ENCODE measurements at regions not wholly inside any gene's neighbourhood (a gene's known extent, or its start where the extent isn't known, plus 50 kb on each side); places are given as distances from the start of the nearest gene placed in this dataset.

GRCh38 chr3:20873235-20873634 lies 687.2 kb upstream of the SGO1 start:
- H3K4me3 ChIP-seq (ENCODE audit: low read depth, low read length): no peak overlapping the region
- no peak for DNase-seq (ENCODE audit: low read depth)
- TF ChIP-seq, protein P1, sequence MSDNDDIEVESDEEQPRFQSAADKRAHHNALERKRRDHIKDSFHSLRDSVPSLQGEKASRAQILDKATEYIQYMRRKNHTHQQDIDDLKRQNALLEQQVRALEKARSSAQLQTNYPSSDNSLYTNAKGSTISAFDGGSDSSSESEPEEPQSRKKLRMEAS (IDR thresholded peaks at IDR 0.05; ENCODE audit: low read depth, low read length): no peak
- no peak for TF ChIP-seq MYC (IDR thresholded peaks at IDR 0.05; ENCODE audit: low read depth, low read length)

GRCh38 chr3:20870106-20870899 lies 684.3 kb upstream of the SGO1 start:
- H3K4me3 ChIP-seq (ENCODE audit: low read depth, low read length): no peak overlapping the region
- no peak for TF ChIP-seq POLR2A (IDR thresholded peaks at IDR 0.05; ENCODE audit: extremely low read depth, insufficient read length)
- no peak for DNase-seq (ENCODE audit: low read depth)

- no peak for TF ChIP-seq MYC (IDR thresholded peaks at IDR 0.05; ENCODE audit: low read depth, low read length)
- TF ChIP-seq, protein P2, sequence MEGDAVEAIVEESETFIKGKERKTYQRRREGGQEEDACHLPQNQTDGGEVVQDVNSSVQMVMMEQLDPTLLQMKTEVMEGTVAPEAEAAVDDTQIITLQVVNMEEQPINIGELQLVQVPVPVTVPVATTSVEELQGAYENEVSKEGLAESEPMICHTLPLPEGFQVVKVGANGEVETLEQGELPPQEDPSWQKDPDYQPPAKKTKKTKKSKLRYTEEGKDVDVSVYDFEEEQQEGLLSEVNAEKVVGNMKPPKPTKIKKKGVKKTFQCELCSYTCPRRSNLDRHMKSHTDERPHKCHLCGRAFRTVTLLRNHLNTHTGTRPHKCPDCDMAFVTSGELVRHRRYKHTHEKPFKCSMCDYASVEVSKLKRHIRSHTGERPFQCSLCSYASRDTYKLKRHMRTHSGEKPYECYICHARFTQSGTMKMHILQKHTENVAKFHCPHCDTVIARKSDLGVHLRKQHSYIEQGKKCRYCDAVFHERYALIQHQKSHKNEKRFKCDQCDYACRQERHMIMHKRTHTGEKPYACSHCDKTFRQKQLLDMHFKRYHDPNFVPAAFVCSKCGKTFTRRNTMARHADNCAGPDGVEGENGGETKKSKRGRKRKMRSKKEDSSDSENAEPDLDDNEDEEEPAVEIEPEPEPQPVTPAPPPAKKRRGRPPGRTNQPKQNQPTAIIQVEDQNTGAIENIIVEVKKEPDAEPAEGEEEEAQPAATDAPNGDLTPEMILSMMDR (IDR thresholded peaks at IDR 0.05; ENCODE audit: low read depth, low read length): no peak
- no peak for TF ChIP-seq POLR2A (IDR thresholded peaks at IDR 0.05; ENCODE audit: extremely low read depth, insufficient read length)
- no peak overlapping the region for H3K4me3 ChIP-seq (ENCODE audit: low read depth, low read length)
- no peak for DNase-seq (ENCODE audit: low read depth)
These were observed 679.8 kb upstream of the SGO1 start for GRCh38 chr3:20865803-20866202.

- no peak overlapping the region for H3K4me3 ChIP-seq (ENCODE audit: low read depth, low read length)
- TF ChIP-seq POLR2A (IDR thresholded peaks at IDR 0.05; ENCODE audit: extremely low read depth, insufficient read length) (no peak), MYC (IDR thresholded peaks at IDR 0.05; ENCODE audit: low read depth, low read length) (no peak)
- TF ChIP-seq, protein P1 (IDR thresholded peaks at IDR 0.05; ENCODE audit: low read depth, low read length): no peak
- TF ChIP-seq, protein P2 (IDR thresholded peaks at IDR 0.05; ENCODE audit: low read depth, low read length): no peak
- DNase-seq (ENCODE audit: low read depth): no peak
These were observed 675.4 kb upstream of the SGO1 start for GRCh38 chr3:20861454-20861853.

DNA sequence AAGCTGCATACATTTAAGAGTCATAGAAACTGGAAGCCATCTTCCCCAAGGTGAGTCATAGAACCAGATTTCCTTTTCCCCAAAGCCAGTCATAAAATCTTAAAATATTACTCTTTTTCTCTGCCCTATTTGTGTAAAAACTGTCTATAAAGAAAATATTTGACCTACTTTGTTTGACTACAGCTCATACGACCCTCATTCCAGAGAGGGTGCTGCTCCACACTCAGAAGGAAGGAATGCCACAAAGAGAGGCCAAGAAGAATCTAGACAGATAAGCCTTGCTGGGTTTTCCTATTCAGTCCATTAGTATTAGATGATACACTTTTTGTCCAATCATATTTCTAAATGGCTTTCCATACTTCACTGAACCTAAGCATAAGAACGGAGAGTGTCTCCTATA lies 671.6 kb upstream of the SGO1 start:
- TF ChIP-seq, protein P2 (IDR thresholded peaks at IDR 0.05; ENCODE audit: low read depth, low read length): no peak
- TF ChIP-seq, protein P1 (IDR thresholded peaks at IDR 0.05; ENCODE audit: low read depth, low read length): no peak
- no peak for TF ChIP-seq POLR2A (IDR thresholded peaks at IDR 0.05; ENCODE audit: extremely low read depth, insufficient read length)
- no peak for TF ChIP-seq MYC (IDR thresholded peaks at IDR 0.05; ENCODE audit: low read depth, low read length)
- no peak overlapping the region for H3K4me3 ChIP-seq (ENCODE audit: low read depth, low read length)
- DNase-seq (ENCODE audit: low read depth): no peak

DNA sequence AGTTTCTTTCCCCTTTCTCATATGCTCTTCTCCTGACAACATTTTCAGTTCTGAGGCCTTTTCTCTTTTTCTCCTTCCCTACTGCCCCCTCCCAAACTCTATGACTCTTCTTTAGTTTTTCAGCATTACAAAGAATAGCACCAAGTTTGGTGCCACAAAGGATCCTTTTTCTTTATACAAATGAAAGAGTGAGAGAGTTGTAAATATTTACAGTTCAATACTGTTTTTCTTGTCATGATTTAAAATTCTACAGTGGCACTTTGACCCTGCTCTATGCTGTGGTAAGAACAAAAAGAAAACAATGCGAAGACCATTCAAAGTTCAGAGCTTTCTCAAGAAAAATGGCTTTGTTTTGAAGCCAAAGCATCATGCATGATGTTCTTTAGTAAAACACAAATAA lies 667.9 kb upstream of the SGO1 start:
- DNase-seq (ENCODE audit: low read depth): no peak
- H3K4me3 ChIP-seq (ENCODE audit: low read depth, low read length): no peak overlapping the region
- TF ChIP-seq, protein P2 (IDR thresholded peaks at IDR 0.05; ENCODE audit: low read depth, low read length): no peak
- TF ChIP-seq MYC (IDR thresholded peaks at IDR 0.05; ENCODE audit: low read depth, low read length) (no peak), POLR2A (IDR thresholded peaks at IDR 0.05; ENCODE audit: extremely low read depth, insufficient read length) (no peak)
- TF ChIP-seq, protein P1 (IDR thresholded peaks at IDR 0.05; ENCODE audit: low read depth, low read length): no peak

GRCh38 chr3:20852712-20853111 lies 666.7 kb upstream of the SGO1 start:
- no peak for DNase-seq (ENCODE audit: low read depth)
- TF ChIP-seq POLR2A (IDR thresholded peaks at IDR 0.05; ENCODE audit: extremely low read depth, insufficient read length): no peak
- TF ChIP-seq, protein P1 (IDR thresholded peaks at IDR 0.05; ENCODE audit: low read depth, low read length): no peak
- no peak for TF ChIP-seq MYC (IDR thresholded peaks at IDR 0.05; ENCODE audit: low read depth, low read length)
- TF ChIP-seq, protein P2 (IDR thresholded peaks at IDR 0.05; ENCODE audit: low read depth, low read length): no peak
- no peak overlapping the region for H3K4me3 ChIP-seq (ENCODE audit: low read depth, low read length)

Data from NB4 (cell line).